Skeletal muscle tissue (tissue), 3 donors: ENCODE measurements at regions not wholly inside any gene's neighbourhood (a gene's known extent, or its start where the extent isn't known, plus 50 kb on each side); places are given as distances from the start of the nearest gene placed in this dataset.
"Not testable (repeated sequence)": the region's sequence is repeated elsewhere in the genome, so short reads cannot be mapped to it uniquely, and the experiment has no call there.

Experiments
- H3K27ac ChIP-seq: one replicate; pipeline ENCODE4 v1.7.0; 2013; ENCODE audit warnings: mild to moderate bottlenecking, low read depth, low read length, inconsistent platforms
- H3K27me3 ChIP-seq, 3 donors: one replicate each; pipeline ENCODE4 v1.7.0; 2013; ENCODE audit warnings: low read length in 3 of 3; ENCODE audit not compliant: control insufficient read depth in 3 of 3, insufficient read depth in 3 of 3
- H3K36me3 ChIP-seq, 3 donors: one replicate each; pipeline ENCODE4 v1.7.0; 2013; ENCODE audit warnings: low read length in 3 of 3; ENCODE audit not compliant: control insufficient read depth in 3 of 3, insufficient read depth in 3 of 3
- H3K4me1 ChIP-seq, 3 donors: one replicate each; pipeline ENCODE4 v1.7.0; 2013; ENCODE audit warnings: low read length in 3 of 3, mild to moderate bottlenecking in 3 of 3; ENCODE audit not compliant: control insufficient read depth in 3 of 3, insufficient read depth in 3 of 3
- H3K4me3 ChIP-seq, 3 donors: one replicate each; pipeline ENCODE4 v1.7.0; 2013; ENCODE audit warnings: low read length in 3 of 3
- H3K9ac ChIP-seq, 3 donors: one replicate each; pipeline ENCODE4 v1.7.0; 2013; ENCODE audit warnings: low read length in 3 of 3, mild to moderate bottlenecking in 3 of 3, moderate library complexity in 2 of 3, low read depth in 1 of 3
- H3K9me3 ChIP-seq, 3 donors: one replicate each; pipeline ENCODE4 v1.7.0; 2013; ENCODE audit warnings: low read length in 3 of 3; ENCODE audit not compliant: control insufficient read depth in 3 of 3
- donor health status: Osteomylitis.

DNA sequence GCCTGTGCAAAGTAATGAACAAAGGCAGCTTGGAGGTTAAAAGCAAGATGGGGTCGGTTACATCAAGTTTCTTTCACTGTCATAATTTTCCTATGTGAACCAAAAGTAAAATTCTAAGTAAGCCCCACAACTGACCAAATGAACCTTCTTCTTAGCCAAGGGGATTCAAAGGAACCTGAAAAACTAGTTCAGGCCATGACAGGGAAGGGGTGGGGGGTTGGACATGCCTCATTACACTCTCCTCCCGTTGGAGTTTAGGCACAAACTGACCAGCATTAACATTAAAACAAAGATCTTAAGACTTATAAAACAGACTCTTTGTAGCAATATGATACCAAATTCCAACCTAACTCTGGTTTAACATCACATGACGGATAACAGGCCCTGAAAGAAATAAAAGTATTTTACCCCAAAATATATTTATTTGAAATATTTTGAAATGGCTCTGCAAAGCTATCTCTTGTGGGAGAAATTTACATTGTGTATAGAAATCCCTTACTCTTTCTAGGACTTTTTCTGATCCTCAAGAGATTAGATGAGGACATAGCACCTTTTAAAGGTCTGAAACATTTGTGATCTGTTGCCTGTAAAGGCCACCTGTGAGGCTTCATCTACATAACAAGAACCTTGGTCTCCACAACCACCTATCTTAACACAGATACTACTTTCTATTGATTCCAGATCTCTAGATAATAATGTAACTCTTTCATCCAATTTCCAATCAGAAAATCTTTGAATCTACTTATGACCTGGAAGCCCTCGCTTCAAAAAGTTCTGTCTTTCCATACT, 1829.0 kb upstream of the MIR17HG start:
- Histone ChIP-seq H3K4me1 (no peaks in the 10 kb centered on the region), H3K9me3 (no peaks in the 10 kb centered on the region), H3K27ac (no peak overlapping the region), H3K36me3 (no peaks in the 10 kb centered on the region), H3K4me3 (no peak overlapping the region), H3K27me3 (no peaks in the 10 kb centered on the region), H3K9ac (no peak overlapping the region)

GRCh38 chr13:89520468-89520867, 1827.0 kb upstream of the MIR17HG start:
- H3K9ac ChIP-seq: no peak overlapping the region
- no peak overlapping the region for H3K4me3 ChIP-seq
- no peaks in the 10 kb centered on the region for H3K4me1 ChIP-seq
- H3K27me3 ChIP-seq: no peaks in the 10 kb centered on the region
- no peaks in the 10 kb centered on the region for H3K9me3 ChIP-seq
- no peaks in the 10 kb centered on the region for H3K36me3 ChIP-seq
- H3K27ac ChIP-seq: no peak overlapping the region

DNA sequence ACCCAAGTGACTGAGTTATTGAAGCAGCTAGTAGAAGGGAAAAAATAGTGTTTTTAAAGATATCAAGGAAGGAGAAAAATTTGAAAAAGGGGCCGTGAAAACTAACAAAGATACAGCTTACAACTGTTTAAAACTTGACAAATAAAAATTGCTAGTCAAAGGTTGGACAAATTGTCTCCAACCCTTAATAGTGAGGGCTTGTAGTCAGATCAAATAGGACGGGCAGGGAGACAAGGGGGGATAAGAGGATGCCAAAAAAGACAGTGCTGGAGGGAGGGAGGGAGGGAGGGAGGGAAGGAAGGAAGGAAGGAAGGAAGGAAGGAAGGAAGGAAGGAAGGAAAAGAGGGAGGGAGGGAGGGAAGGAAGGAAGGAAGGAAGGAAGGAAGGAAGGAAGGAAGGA, 1825.8 kb upstream of the MIR17HG start:
- not testable (repeated sequence) for H3K4me1 ChIP-seq, H3K27ac ChIP-seq

DNA sequence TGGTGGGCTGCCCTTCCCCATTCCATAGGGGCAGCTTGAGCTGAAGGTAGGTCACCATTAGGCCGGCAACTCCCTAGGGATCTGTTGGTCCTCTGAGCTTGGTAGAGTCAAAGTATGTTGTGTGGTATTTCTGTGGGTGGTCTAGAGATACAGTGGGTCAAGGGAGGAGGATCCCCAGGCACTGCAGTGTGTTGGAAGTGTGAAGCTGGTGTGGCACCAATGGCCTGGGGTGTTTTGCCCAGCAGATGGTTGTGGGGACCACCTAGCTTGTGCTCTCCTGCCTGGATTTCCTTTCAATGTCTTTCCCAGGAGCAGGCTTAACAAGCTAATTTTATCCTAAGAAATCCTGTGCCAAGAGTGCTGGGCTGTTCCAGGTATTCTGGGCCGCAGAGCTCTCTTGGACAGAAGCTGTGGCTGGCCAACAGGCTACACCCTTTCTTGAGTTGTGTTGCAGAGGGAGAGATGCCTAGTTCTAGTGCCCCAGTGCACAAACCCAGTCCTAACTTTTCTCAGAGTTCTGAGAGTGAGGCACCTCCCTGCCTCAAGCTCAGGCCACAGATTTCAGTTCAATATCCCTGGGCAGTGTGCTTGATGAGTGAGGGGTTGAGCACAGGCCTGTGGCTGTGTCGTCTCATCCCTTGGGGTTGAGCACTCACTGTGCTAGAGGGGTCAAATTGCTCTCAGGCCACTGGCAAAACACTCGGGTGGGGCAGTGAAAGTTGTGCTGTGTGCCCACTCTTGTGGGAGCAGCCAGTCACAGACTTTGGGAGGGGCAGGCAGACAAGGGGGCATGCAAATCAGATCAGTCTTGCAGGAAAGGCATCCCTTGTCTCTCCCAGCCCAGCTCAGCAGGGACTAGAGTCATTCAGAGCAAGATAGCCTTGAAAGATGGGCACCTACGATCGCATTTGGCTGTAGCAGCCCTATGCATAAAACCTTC, 1806.1 kb upstream of the MIR17HG start:
- Histone ChIP-seq H3K9ac (no peak overlapping the region), H3K4me1 (no peaks in the 10 kb centered on the region), H3K36me3 (no peaks in the 10 kb centered on the region), H3K27me3 (no peaks in the 10 kb centered on the region), H3K27ac (no peak overlapping the region), H3K4me3 (no peak overlapping the region), H3K9me3 (no peaks in the 10 kb centered on the region)

More for the DNA sequence above, 1825.8 kb upstream of the MIR17HG start:
- not testable (repeated sequence) for H3K4me3 ChIP-seq, H3K9ac ChIP-seq, H3K36me3 ChIP-seq, H3K9me3 ChIP-seq, H3K27me3 ChIP-seq

- Histone ChIP-seq H3K36me3 (no peaks in the 10 kb centered on the region), H3K4me3 (no peak overlapping the region), H3K9me3 (no peaks in the 10 kb centered on the region), H3K27ac (no peak overlapping the region), H3K27me3 (no peaks in the 10 kb centered on the region), H3K4me1 (no peaks in the 10 kb centered on the region), H3K9ac (no peak overlapping the region)
These were observed 1796.5 kb upstream of the MIR17HG start for GRCh38 chr13:89550938-89551337.

- Histone ChIP-seq H3K4me1 (no peaks in the 10 kb centered on the region), H3K4me3 (no peak overlapping the region), H3K36me3 (no peaks in the 10 kb centered on the region), H3K27ac (no peak overlapping the region), H3K9me3 (no peaks in the 10 kb centered on the region), H3K27me3 (no peaks in the 10 kb centered on the region), H3K9ac (no peak overlapping the region)
These were observed 1792.7 kb upstream of the MIR17HG start for GRCh38 chr13:89554801-89555200.

GRCh38 chr13:89565476-89566100, 1781.9 kb upstream of the MIR17HG start:
- no peaks in the 10 kb centered on the region for H3K27me3 ChIP-seq
- no peaks in the 10 kb centered on the region for H3K4me1 ChIP-seq
- no peaks in the 10 kb centered on the region for H3K36me3 ChIP-seq
- H3K9me3 ChIP-seq: no peaks in the 10 kb centered on the region
- no peak overlapping the region for H3K4me3 ChIP-seq
- H3K27ac ChIP-seq: no peak overlapping the region
- no peak overlapping the region for H3K9ac ChIP-seq

- H3K9me3 ChIP-seq: no peaks in the 10 kb centered on the region
- no peak overlapping the region for H3K4me3 ChIP-seq
- H3K27me3 ChIP-seq: no peaks in the 10 kb centered on the region
- H3K4me1 ChIP-seq: no peaks in the 10 kb centered on the region
- H3K9ac ChIP-seq: no peak overlapping the region
- H3K27ac ChIP-seq: no peak overlapping the region
- no peaks in the 10 kb centered on the region for H3K36me3 ChIP-seq
These were observed 1780.5 kb upstream of the MIR17HG start for GRCh38 chr13:89567025-89567424.

DNA sequence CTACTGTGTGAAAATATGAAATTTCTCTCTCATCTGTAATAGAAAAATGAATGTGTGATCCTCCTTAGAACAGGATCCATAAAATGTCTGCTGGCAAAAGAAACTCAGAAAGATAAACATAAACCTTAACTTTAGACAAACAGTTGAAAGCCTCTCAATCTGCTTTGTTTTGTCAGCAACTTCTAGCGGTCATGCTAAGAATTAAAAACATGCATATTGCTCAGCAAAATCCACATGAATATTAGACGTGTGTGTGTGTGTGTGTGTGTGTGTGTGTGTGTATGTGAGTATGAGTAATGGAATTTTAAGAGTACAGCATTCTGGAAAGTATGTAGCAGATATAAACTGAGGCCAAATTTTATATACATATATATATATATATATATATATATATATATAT, 1779.2 kb upstream of the MIR17HG start:
- no peak overlapping the region for H3K27ac ChIP-seq
- H3K4me3 ChIP-seq: no peak overlapping the region
- no peaks in the 10 kb centered on the region for H3K36me3 ChIP-seq
- H3K4me1 ChIP-seq: no peaks in the 10 kb centered on the region
- H3K27me3 ChIP-seq: no peaks in the 10 kb centered on the region
- no peaks in the 10 kb centered on the region for H3K9me3 ChIP-seq
- no peak overlapping the region for H3K9ac ChIP-seq

- Histone ChIP-seq H3K4me3 (no peak overlapping the region), H3K27ac (no peak overlapping the region), H3K9ac (no peak overlapping the region), H3K9me3 (no peaks in the 10 kb centered on the region), H3K36me3 (no peaks in the 10 kb centered on the region), H3K4me1 (no peaks in the 10 kb centered on the region), H3K27me3 (no peaks in the 10 kb centered on the region)
These were observed 1778.7 kb upstream of the MIR17HG start for GRCh38 chr13:89568746-89569145.
